Stomach (tissue), 8 donors: ENCODE measurements at regions not wholly inside any gene's neighbourhood (a gene's known extent, or its start where the extent isn't known, plus 50 kb on each side); places are given as distances from the start of the nearest gene placed in this dataset.
A peak's percentile ranks its signal among the peaks of the same experiment; 100 is the strongest.

ENCODE experiments used
- DNase-seq, 2 donors: peaks; one replicate each; pipeline versions ENCODE4 v3.0.0 to v3.0.0-alpha.2; 2013 to 2019
- H3K27ac ChIP-seq, 5 donors: fragments of 200-600 bp in 4 of 5; sonication (generic) in 4 of 5; one replicate each; pipeline ENCODE4 v1.5.1; 2013 to 2019; ENCODE audit warnings: mild to moderate bottlenecking in 1 of 5, moderate library complexity in 1 of 5
- H3K27me3 ChIP-seq, 3 donors: fragments of 200-600 bp; sonication (generic); one replicate each; pipeline ENCODE4 v1.5.1; 2017 to 2019; ENCODE audit warnings: mixed run types in 1 of 3
- H3K36me3 ChIP-seq, 4 donors: fragments of 200-600 bp; sonication (generic); 1 replicate in 3 of 4; 2 replicates in 1 of 4; pipeline ENCODE4 v1.5.1; 2016 to 2019
- H3K4me1 ChIP-seq, 4 donors: fragments of 200-600 bp; sonication (generic); one replicate each; pipeline ENCODE4 v1.5.1; 2016 to 2019
- H3K4me3 ChIP-seq, 4 donors: fragments of 200-600 bp; sonication (generic) in 3 of 4; one replicate each; pipeline ENCODE4 v1.5.1; 2016 to 2019; ENCODE audit warnings: mild to moderate bottlenecking in 1 of 4
- H3K9me3 ChIP-seq, 4 donors: fragments of 200-600 bp; sonication (generic); one replicate each; pipeline ENCODE4 v1.5.1; 2016 to 2019
- EP300 ChIP-seq: sonication (generic); formaldehyde crosslinking; IDR thresholded peaks from one replicate; pipeline ENCODE4 v1.6.1; 2017; ENCODE audit warnings: antibody characterized with exemption
- POLR2A ChIP-seq, 4 donors: fragments of 450-650 bp; IDR thresholded peaks; one replicate each; pipeline ENCODE4 v1.6.1; 2016; ENCODE audit warnings: antibody characterized with exemption in 4 of 4, control low read depth in 2 of 4, mild to moderate bottlenecking in 1 of 4, moderate library complexity in 1 of 4
- POLR2AphosphoS5 ChIP-seq, 3 donors: sonication (generic); formaldehyde crosslinking; IDR thresholded peaks; one replicate each; pipeline ENCODE4 v1.6.1; 2016; ENCODE audit warnings: antibody characterized with exemption in 3 of 3
- WGBS, 5 donors: extraction: QIAGEN DNeasy Blood & Tissue Kit in 3 of 5; methylation state at CpG; one replicate each; pipeline versions ENCODE4 v1.1.5 to v1.1.7; 2013 to 2018; 5-methylcytosine and 5-hydroxymethylcytosine counted together
- intact Hi-C: fragments of 100-400 bp; cut with DNase I; formaldehyde crosslinking; loops from one replicate; pipeline ENCODE4 v1.15.1; 2023; ENCODE audit warnings: low total_unique reads
- TF ChIP-seq, protein P1 (sequence below), 7 experiments: fragments of 450-650 bp in 4 of 7; fragments of 200-600 bp in 3 of 7; sonication (generic) in 3 of 7; IDR thresholded peaks; one replicate each; pipeline ENCODE4 v1.5.1; 2016 to 2019; ENCODE audit warnings: antibody characterized with exemption in 7 of 7, control low read depth in 2 of 7, mild to moderate bottlenecking in 1 of 7
- donor health status: healthy with polysubstance abuse.
- donor health status: Bipolar disorder and iron deficiency.
- donor health status: healthy.

DNA sequence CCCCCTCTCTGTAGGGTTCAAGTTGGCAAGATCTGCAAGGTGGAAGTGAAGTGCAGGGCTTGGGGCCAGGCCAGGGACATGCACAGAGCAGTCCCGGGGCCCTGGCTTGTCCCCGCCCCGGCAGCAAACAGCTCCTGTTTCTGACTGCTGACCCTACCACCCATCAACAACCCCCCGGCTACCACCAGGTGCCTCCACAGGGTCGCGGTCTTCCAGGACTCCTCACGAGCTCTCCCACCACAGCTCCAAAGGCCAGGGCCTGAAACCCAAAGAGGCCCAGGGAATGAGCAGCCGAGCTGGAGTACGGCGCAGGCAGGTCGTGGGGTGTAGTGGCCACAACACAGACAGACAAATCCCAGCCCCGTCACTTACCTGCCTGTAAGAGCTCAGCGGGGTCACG is 121.3 kb upstream of the SMAD3 start:
- DNase-seq, result no peak
- Histone ChIP-seq H3K4me1 (peaks cover 0 to 21% (median 9%) of the 10 kb centered on the region in 4 donors), H3K27ac (no peak overlapping the region), H3K9me3 (no peaks in the 10 kb centered on the region), H3K36me3 (no peaks in the 10 kb centered on the region), H3K27me3 (no peaks in the 10 kb centered on the region), H3K4me3 (no peak overlapping the region)
- intact Hi-C loops, result loop anchor here (5.0 kb wide), 1 partner anchor 493 kb away; no protein-coding TSS in a partner anchor
- WGBS, 5 donors, result 81 to 93% (median 87%) methylated on average over 12 to 14 of the region's 14 CpGs
- TF ChIP-seq EP300 (no peak), POLR2AphosphoS5 (IDR thresholded peaks at IDR 0.05) (no peak), POLR2A (IDR thresholded peaks at IDR 0.05) (no peak)
- TF ChIP-seq, protein P1, sequence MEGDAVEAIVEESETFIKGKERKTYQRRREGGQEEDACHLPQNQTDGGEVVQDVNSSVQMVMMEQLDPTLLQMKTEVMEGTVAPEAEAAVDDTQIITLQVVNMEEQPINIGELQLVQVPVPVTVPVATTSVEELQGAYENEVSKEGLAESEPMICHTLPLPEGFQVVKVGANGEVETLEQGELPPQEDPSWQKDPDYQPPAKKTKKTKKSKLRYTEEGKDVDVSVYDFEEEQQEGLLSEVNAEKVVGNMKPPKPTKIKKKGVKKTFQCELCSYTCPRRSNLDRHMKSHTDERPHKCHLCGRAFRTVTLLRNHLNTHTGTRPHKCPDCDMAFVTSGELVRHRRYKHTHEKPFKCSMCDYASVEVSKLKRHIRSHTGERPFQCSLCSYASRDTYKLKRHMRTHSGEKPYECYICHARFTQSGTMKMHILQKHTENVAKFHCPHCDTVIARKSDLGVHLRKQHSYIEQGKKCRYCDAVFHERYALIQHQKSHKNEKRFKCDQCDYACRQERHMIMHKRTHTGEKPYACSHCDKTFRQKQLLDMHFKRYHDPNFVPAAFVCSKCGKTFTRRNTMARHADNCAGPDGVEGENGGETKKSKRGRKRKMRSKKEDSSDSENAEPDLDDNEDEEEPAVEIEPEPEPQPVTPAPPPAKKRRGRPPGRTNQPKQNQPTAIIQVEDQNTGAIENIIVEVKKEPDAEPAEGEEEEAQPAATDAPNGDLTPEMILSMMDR (IDR thresholded peaks at IDR 0.05), result no peak

DNA sequence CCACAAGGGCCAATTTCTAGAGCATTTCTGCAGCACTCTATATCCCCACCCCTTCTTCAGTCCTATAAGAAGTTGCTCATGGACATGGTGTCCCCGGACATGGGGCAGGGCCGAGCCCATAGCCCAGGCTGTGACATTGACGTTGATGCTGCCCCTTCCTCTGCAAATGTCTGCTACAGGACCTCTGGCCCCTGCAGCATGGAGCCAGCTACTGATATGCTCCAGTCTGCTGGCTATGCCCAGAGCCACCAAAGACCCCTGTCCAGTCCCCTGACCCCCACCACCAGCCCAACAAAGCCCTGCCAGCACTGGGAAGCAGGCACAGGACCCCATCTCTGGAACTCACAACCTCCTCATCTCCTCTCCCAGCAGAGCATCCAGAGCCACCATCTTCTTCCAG is 120.1 kb upstream of the SMAD3 start:
- WGBS, 5 donors, result 87 to 96% (median 93%) methylated on average over 3 of the region's 3 CpGs
- no peak for TF ChIP-seq POLR2A (IDR thresholded peaks at IDR 0.05)
- TF ChIP-seq, protein P1 (IDR thresholded peaks at IDR 0.05), result no peak
- TF ChIP-seq POLR2AphosphoS5 (IDR thresholded peaks at IDR 0.05), result no peak

DNA sequence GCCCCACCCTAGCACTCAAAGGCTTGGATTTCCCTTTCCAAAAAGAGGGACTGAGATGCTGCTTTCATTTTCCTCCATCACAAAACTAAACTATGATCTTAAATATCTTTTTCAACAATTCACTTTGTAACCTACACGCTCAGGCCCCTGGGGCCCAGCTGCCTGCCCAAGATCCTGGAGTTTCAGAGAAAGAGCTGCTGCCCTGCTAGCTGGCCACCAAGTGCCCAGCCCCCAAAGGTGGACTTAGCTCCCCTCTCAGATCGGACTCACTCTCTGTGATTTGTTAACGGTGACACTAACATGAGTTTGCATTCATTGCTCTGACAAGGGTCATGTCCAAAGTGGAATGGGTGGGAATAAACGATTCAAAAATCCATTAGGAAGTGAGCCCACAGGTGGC is 119.6 kb upstream of the SMAD3 start:
- H3K4me1 ChIP-seq, result peaks cover 0 to 15% (median 5%) of the 10 kb centered on the region in 4 donors
- no peak for DNase-seq
- intact Hi-C loops, result loop anchor here (5.0 kb wide), 1 partner anchor 356 kb away; no protein-coding TSS in a partner anchor
- no peaks in the 10 kb centered on the region for H3K9me3 ChIP-seq
- 61 to 74% (median 66%) methylated on average over 4 of the region's 4 CpGs for WGBS, 5 donors
- H3K4me3 ChIP-seq, result no peak overlapping the region
- no peaks in the 10 kb centered on the region for H3K27me3 ChIP-seq
- H3K36me3 ChIP-seq, result no peaks in the 10 kb centered on the region
- TF ChIP-seq POLR2A (IDR thresholded peaks at IDR 0.05), result no peak
- no peak for TF ChIP-seq POLR2AphosphoS5 (IDR thresholded peaks at IDR 0.05)
- TF ChIP-seq EP300, result no peak
- TF ChIP-seq, protein P1 (IDR thresholded peaks at IDR 0.05), result no peak
- no peak overlapping the region for H3K27ac ChIP-seq

More for the DNA sequence above, 120.1 kb upstream of the SMAD3 start:
- H3K9me3 ChIP-seq, result no peaks in the 10 kb centered on the region
- H3K4me3 ChIP-seq, result no peak overlapping the region
- no peaks in the 10 kb centered on the region for H3K36me3 ChIP-seq
- intact Hi-C loops, result loop anchor here (5.0 kb wide), 1 partner anchor 357 kb away; no protein-coding TSS in a partner anchor
- H3K27me3 ChIP-seq, result no peaks in the 10 kb centered on the region
- no peak for DNase-seq
- no peak overlapping the region for H3K27ac ChIP-seq
- H3K4me1 ChIP-seq, result peaks cover 0 to 20% (median 7%) of the 10 kb centered on the region in 4 donors

DNA sequence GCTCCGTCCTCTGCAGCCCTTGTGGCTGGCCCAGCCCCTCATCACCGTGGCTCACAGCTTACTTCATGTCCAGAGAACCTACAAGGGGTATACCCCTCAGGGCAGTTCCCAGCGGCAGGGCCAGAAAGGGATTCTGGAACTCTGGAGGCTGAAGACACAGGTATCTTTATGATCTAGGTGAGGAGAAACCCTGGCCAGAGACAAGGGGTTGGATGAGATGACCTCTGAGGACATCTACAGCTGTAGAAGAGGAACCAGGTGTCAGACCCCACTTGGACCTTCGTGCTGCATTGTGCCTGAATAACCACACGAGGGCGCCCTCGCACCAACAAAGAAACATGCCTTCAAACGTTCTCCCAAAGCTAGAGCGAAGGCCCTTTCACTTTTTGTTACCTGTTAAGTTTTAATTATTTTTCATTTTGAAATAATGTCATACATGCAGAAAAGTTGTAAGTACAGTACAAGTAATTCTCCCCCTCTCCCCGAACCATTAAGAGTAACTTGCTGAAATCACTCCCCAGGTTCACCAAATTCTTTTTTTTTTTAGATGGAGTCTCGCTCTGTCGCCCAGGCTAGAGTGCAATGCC is 118.7 kb upstream of the SMAD3 start:
- no peak overlapping the region for H3K27ac ChIP-seq
- intact Hi-C loops, result loop anchor here (5.0 kb wide), 1 partner anchor 356 kb away; no protein-coding TSS in a partner anchor
- no peaks in the 10 kb centered on the region for H3K36me3 ChIP-seq
- WGBS, 5 donors, result 28 to 32% (median 30%) methylated on average over 12 of the region's 12 CpGs
- peaks cover 0 to 8% (median under 1%) of the 10 kb centered on the region in 4 donors for H3K4me1 ChIP-seq
- peak; percentile 81 to 89 for DNase-seq
- H3K27me3 ChIP-seq, result no peaks in the 10 kb centered on the region
- no peak overlapping the region for H3K4me3 ChIP-seq
- TF ChIP-seq POLR2AphosphoS5 (IDR thresholded peaks at IDR 0.05) (no peak), EP300 (no peak), POLR2A (IDR thresholded peaks at IDR 0.05) (no peak)
- TF ChIP-seq, protein P1 (IDR thresholded peaks at IDR 0.05), result peak in 5 of 7 experiments; percentile 85 to 96 (median 88)
- no peaks in the 10 kb centered on the region for H3K9me3 ChIP-seq
